Nephron (organoid): ENCODE measurements at regions not wholly inside any gene's neighbourhood (a gene's known extent, or its start where the extent isn't known, plus 50 kb on each side); places are given as distances from the start of the nearest gene placed in this dataset.

Source experiments
- H3K27ac Mint-ChIP-seq, 3 experiments: 2 replicates each; pipeline ENCODE4 v1.8.0; 2020; ENCODE audit warnings: mixed read lengths in 3 of 3, mild to moderate bottlenecking in 2 of 3, moderate library complexity in 1 of 3
- H3K27me3 Mint-ChIP-seq: 2 replicates; pipeline ENCODE4 v1.8.0; 2021; ENCODE audit warnings: low read depth, mild to moderate bottlenecking, moderate library complexity, mixed read lengths
- H3K36me3 Mint-ChIP-seq: 2 replicates; pipeline ENCODE4 v1.8.0; 2020; ENCODE audit warnings: low read depth, mixed read lengths
- H3K4me1 Mint-ChIP-seq: 2 replicates; pipeline ENCODE4 v1.8.0; 2020; ENCODE audit warnings: mixed read lengths
- H3K4me3 Mint-ChIP-seq, 3 experiments: 2 replicates each; pipeline ENCODE4 v1.8.0; 2020; ENCODE audit warnings: mild to moderate bottlenecking in 3 of 3, mixed read lengths in 3 of 3, moderate library complexity in 2 of 3
- H3K9me3 Mint-ChIP-seq: 2 replicates; pipeline ENCODE4 v1.8.0; 2020; ENCODE audit warnings: mixed read lengths
- TF ChIP-seq, protein P1 (sequence below), 3 experiments: fragments of 200-600 bp; sonication (generic); IDR thresholded peaks; one replicate each; pipeline ENCODE4 v1.5.0; 2021; ENCODE audit warnings: antibody characterized with exemption in 3 of 3; ENCODE audit not compliant: unreplicated experiment in 3 of 3

DNA sequence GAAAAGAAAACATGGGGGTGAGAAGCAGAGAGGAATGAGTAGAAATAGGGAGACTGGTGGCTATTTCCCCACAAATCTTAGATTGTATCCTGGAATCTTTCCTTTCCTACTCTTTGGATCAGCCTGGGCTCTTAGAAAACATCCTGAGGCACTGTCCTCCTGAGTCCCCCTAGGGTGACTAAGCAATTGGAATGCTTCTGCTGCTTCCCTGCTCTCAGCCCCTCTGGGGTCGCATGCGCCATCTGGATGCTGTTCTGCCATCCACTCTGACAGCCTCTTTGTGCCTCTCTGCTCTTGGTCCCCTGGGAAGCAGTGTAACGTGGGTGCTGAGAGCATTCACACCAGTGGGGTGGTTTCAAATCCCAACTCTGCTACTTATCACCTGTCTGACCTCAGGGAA, 443.0 kb downstream of the SIPA1L2 start:
- Mint-ChIP-seq H3K9me3 (no peaks in the 10 kb centered on the region), H3K4me1 (no peaks in the 10 kb centered on the region), H3K27me3 (peaks cover 25% of the 10 kb centered on the region), H3K36me3 (no peaks in the 10 kb centered on the region), H3K4me3 (no peak overlapping the region), H3K27ac (no peak overlapping the region)
- TF ChIP-seq, protein P1, sequence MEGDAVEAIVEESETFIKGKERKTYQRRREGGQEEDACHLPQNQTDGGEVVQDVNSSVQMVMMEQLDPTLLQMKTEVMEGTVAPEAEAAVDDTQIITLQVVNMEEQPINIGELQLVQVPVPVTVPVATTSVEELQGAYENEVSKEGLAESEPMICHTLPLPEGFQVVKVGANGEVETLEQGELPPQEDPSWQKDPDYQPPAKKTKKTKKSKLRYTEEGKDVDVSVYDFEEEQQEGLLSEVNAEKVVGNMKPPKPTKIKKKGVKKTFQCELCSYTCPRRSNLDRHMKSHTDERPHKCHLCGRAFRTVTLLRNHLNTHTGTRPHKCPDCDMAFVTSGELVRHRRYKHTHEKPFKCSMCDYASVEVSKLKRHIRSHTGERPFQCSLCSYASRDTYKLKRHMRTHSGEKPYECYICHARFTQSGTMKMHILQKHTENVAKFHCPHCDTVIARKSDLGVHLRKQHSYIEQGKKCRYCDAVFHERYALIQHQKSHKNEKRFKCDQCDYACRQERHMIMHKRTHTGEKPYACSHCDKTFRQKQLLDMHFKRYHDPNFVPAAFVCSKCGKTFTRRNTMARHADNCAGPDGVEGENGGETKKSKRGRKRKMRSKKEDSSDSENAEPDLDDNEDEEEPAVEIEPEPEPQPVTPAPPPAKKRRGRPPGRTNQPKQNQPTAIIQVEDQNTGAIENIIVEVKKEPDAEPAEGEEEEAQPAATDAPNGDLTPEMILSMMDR (IDR thresholded peaks at IDR 0.05; ENCODE audit: unreplicated experiment in 3 of 3) = no peak

DNA sequence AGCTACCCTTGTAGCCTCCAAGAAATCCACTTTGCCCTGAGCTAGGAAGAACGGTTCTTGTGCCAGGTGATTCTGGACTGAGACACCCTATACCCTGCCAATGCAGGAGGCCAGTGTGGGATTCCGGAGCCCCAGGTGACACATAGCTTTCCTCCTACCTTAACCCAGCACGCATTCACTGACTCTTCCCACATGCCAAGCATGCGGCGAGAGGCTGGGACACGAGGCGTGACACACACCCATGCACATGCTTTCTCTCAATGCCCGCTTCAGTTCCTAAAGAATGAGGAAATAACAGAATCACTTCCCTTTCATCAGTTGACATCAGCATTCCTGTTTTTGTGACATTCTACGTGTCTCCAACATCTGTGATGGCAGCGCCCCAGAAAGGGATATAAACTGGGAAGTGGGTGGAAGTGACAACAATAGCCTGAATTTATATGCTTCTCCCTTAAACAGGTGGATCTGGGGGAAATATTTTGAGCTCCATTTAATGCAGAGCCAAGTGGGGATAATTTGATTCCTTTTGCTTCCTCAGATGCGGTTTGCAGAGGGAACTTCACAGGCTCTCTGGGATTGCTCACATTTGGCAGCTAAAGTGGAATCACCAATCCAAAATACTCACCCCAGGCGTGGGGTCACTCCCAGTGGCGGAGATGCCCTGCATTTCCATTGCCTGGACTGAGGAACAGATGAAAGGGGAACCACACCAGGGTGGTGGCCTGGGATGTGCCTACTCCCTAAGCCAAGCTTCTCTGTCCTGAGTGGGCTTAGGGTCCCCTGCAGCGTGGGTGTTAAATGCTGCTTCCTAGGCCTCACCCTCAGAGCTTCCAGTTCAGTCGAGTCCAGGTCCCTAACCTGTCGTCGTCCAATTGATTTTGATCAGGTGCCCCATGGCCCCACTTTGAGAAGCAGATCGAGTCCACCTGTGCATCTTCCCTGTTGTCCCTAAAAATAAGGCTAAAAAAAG, 445.1 kb downstream of the SIPA1L2 start:
- H3K4me1 Mint-ChIP-seq = no peaks in the 10 kb centered on the region
- H3K27me3 Mint-ChIP-seq = peaks cover 27% of the 10 kb centered on the region
- H3K27ac Mint-ChIP-seq = no peak overlapping the region
- H3K9me3 Mint-ChIP-seq = no peaks in the 10 kb centered on the region
- TF ChIP-seq, protein P1 (IDR thresholded peaks at IDR 0.05; ENCODE audit: unreplicated experiment in 3 of 3) = no peak
- H3K36me3 Mint-ChIP-seq = no peaks in the 10 kb centered on the region
- no peak overlapping the region for H3K4me3 Mint-ChIP-seq

DNA sequence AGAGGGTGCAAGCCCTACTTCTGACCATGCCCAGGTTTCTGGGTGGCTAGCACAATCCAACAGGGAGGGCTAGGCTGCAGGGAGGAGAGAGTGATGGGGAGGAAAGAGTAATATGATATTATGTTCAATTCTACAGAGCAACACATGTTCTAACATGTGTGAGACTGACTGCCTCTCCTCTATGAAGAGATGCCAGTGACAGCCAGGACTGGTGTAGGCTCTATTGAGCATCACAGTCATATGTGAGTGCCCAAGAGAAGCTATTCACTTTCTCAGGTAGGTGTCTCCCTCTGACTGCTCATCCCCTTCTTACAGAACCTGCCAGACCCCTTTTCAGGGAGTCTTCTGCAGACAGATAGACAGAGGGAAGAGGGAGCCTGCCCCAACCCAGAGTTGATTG, 446.1 kb downstream of the SIPA1L2 start:
- no peaks in the 10 kb centered on the region for H3K36me3 Mint-ChIP-seq
- H3K27ac Mint-ChIP-seq = no peak overlapping the region
- TF ChIP-seq, protein P1 (IDR thresholded peaks at IDR 0.05; ENCODE audit: unreplicated experiment in 3 of 3) = no peak
- H3K4me3 Mint-ChIP-seq = no peak overlapping the region
- no peaks in the 10 kb centered on the region for H3K4me1 Mint-ChIP-seq
- H3K9me3 Mint-ChIP-seq = no peaks in the 10 kb centered on the region
- H3K27me3 Mint-ChIP-seq = peaks cover 21% of the 10 kb centered on the region

DNA sequence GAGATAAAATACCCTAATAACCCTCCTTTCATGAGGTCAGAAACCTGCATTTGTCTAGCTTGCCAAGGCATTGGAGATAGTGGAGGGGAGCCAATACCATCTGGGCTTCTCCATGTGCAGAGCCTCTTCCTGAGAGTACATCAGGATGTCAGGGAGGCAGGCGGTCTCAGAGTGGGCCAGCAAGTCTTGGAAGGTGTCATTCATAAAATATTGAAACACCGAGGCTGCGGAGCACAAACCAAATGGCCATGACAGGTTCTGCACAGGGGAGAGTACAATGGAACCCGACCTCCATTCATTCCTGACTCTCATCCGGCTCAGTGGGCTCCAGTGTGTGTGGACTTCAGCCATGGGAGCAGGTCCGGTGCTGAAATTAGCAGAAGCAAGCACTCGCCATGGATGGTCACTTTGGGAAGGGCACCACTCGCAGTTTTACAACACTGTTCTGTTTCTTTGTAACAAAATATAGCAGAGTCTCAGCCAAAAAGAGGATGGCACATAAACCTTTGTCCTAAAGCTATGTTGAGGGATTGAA, 446.6 kb downstream of the SIPA1L2 start:
- H3K4me1 Mint-ChIP-seq = no peaks in the 10 kb centered on the region
- H3K9me3 Mint-ChIP-seq = no peaks in the 10 kb centered on the region
- H3K36me3 Mint-ChIP-seq = no peaks in the 10 kb centered on the region
- TF ChIP-seq, protein P1 (IDR thresholded peaks at IDR 0.05; ENCODE audit: unreplicated experiment in 3 of 3) = no peak
- H3K4me3 Mint-ChIP-seq = no peak overlapping the region
- H3K27ac Mint-ChIP-seq = no peak overlapping the region
- H3K27me3 Mint-ChIP-seq = peaks cover 25% of the 10 kb centered on the region

DNA sequence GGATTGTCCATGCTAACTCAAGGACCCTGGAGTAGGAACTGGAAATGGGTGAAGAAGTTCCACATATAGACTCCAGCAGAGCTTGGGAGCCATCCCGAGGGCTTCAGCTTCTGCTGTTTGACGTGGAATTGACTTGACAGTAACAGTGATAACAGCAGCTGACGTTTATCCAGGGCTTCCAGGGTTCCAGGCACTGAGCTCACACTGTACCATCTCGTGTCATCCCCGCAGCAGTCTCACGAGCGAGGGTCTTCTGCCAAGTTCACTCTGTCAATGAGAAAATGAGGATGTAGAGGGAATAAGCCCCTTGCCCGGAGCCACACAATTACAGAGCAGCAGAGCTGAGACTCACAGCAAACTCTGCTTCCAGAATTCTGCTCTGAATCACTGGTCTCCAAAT, 447.7 kb downstream of the SIPA1L2 start:
- Mint-ChIP-seq H3K36me3 (no peaks in the 10 kb centered on the region), H3K4me1 (no peaks in the 10 kb centered on the region), H3K9me3 (no peaks in the 10 kb centered on the region), H3K27me3 (peaks cover 28% of the 10 kb centered on the region), H3K4me3 (no peak overlapping the region), H3K27ac (no peak overlapping the region)
- TF ChIP-seq, protein P1 (IDR thresholded peaks at IDR 0.05; ENCODE audit: unreplicated experiment in 3 of 3) = no peak
